ENCODE measurements at regions not wholly inside any gene's neighbourhood (a gene's known extent, or its start where the extent isn't known, plus 50 kb on each side); places are given as distances from the start of the nearest gene placed in this dataset.

DNA sequence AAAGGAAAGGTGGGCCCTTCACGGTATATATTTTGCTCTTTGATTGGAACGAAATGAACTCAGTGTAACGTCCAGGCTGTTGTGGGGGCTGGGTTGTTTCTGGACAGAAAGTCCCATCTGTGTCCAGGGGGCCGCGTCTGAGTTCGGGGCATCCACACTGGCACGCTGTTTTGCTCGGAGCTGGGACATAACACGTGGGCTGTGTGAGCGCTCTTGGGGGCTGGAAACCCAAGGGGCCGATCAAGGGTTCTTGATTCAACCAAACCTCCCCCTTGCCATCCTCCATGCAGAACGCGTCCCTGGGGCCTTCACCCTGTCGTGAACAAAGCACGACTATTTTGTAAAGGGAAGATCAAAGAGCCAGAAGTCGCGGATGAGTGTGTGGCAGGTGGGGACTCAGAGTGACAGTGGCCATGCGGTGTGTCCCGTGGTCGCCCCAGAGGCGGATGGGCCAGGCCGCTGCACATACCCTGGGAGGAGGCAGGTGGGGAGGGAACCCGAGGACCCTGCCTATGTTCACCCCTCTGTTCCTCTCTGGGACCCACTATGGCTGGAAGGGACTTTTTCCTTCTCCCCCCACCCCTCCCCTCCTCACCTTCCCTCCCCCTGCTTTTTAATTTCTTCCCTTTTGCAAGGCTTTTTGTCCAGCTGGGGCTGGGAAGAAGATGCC lies 387.2 kb downstream of the SEC14L1 start:
- no peak for DNase-seq (ENCODE audit: low spot score)
- TF ChIP-seq FOXA2 (IDR thresholded peaks at IDR 0.05) (no peak), HNF4G (IDR thresholded peaks at IDR 0.05) (no peak), EGR1 (IDR thresholded peaks at IDR 0.05; ENCODE audit: low read depth in 2 of 2) (no peak), NR2F2 (IDR thresholded peaks at IDR 0.05) (no peak)
- TF ChIP-seq, protein P1, sequence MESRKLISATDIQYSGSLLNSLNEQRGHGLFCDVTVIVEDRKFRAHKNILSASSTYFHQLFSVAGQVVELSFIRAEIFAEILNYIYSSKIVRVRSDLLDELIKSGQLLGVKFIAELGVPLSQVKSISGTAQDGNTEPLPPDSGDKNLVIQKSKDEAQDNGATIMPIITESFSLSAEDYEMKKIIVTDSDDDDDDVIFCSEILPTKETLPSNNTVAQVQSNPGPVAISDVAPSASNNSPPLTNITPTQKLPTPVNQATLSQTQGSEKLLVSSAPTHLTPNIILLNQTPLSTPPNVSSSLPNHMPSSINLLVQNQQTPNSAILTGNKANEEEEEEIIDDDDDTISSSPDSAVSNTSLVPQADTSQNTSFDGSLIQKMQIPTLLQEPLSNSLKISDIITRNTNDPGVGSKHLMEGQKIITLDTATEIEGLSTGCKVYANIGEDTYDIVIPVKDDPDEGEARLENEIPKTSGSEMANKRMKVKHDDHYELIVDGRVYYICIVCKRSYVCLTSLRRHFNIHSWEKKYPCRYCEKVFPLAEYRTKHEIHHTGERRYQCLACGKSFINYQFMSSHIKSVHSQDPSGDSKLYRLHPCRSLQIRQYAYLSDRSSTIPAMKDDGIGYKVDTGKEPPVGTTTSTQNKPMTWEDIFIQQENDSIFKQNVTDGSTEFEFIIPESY (IDR thresholded peaks at IDR 0.05) = no peak
- 67% methylated on average over 23 of the region's 23 CpGs for WGBS
- Histone ChIP-seq H3K27me3 (ENCODE audit: control insufficient read depth in 4 of 4, insufficient read depth in 4 of 4, low read length in 3 of 4) (peaks cover 0 to 8% (median 1%) of the 10 kb centered on the region in 4 donors), H3K4me1 (ENCODE audit: control insufficient read depth in 4 of 4, insufficient read depth in 4 of 4, low read length in 3 of 4) (peaks cover 0 to 4% (median 0%) of the 10 kb centered on the region in 4 donors), H3K4me3 (ENCODE audit: low read depth in 1 of 3, low read length in 3 of 3) (no peak overlapping the region), H3K9ac (ENCODE audit: low read depth in 1 of 2, low read length in 2 of 2) (no peak overlapping the region), H3K27ac (ENCODE audit: low read depth in 1 of 2, low read length in 2 of 2) (no peak overlapping the region), H3K9me3 (ENCODE audit: control insufficient read depth in 4 of 4, low read length in 3 of 4) (no peaks in the 10 kb centered on the region), H3K36me3 (ENCODE audit: control insufficient read depth in 4 of 4, insufficient read depth in 3 of 4, low read depth in 1 of 4, low read length in 3 of 4) (no peaks in the 10 kb centered on the region)

DNA sequence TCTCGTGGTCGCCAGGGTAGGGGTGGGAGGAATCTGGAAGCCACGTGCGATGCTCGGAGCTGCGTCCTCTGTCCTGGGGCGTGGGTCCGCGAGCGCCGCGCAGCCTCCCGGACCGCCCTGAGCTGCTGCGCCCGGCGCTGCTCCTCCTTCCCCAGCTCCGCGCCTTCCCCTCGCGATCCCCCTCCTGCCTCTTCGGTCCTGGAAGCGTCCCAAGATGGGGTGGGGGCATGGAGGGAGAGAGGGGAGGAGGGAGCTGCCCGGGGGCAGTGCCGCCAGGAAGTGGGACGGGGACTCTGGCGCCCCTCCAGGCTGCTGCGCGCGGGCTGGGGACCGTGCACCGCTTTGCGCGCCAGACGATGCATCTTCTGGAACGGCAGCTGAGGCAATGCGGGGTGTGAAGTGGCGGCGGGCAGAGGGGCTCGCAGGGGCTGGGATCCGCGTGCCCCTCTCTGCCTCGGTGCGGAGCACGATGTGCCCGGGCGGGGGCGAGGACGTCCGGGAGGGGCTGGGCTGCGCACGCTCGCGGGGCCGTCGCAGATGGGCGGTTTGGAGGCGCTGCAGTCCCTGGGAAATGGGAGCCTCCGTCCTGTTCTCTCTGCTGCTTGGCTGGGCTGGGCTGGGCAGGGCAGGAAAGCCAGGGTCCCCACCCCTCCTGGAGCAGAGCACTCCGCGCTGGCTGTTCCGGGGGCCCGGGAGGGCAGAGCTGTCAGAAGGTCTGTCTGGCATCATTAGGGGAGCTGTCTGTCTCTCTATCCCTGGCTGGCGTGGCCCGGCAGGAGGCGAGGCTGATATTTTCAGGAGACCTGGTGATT lies 388.0 kb downstream of the SEC14L1 start:
- DNase-seq (ENCODE audit: low spot score) = no peak

More for the DNA sequence above, 388.0 kb downstream of the SEC14L1 start:
- Histone ChIP-seq H3K36me3 (ENCODE audit: control insufficient read depth in 4 of 4, insufficient read depth in 3 of 4, low read depth in 1 of 4, low read length in 3 of 4) (no peaks in the 10 kb centered on the region), H3K9me3 (ENCODE audit: control insufficient read depth in 4 of 4, low read length in 3 of 4) (no peaks in the 10 kb centered on the region), H3K4me1 (ENCODE audit: control insufficient read depth in 4 of 4, insufficient read depth in 4 of 4, low read length in 3 of 4) (peaks cover 0 to 4% (median 0%) of the 10 kb centered on the region in 4 donors), H3K4me3 (ENCODE audit: low read depth in 1 of 3, low read length in 3 of 3) (no peak overlapping the region), H3K27me3 (ENCODE audit: control insufficient read depth in 4 of 4, insufficient read depth in 4 of 4, low read length in 3 of 4) (peaks cover 0 to 8% (median 1%) of the 10 kb centered on the region in 4 donors), H3K27ac (ENCODE audit: low read depth in 1 of 2, low read length in 2 of 2) (no peak overlapping the region), H3K9ac (ENCODE audit: low read depth in 1 of 2, low read length in 2 of 2) (no peak overlapping the region)
- 2% methylated on average over 66 of the region's 66 CpGs for WGBS
- TF ChIP-seq SP1 (IDR thresholded peaks at IDR 0.05) = no peak
- TF ChIP-seq YY1 (IDR thresholded peaks at IDR 0.05) = no peak
- no peak for TF ChIP-seq FOXA2 (IDR thresholded peaks at IDR 0.05)
- TF ChIP-seq FOXA1 (IDR thresholded peaks at IDR 0.05) = no peak
- TF ChIP-seq, protein P1 (IDR thresholded peaks at IDR 0.05) = no peak
- TF ChIP-seq, protein P2, sequence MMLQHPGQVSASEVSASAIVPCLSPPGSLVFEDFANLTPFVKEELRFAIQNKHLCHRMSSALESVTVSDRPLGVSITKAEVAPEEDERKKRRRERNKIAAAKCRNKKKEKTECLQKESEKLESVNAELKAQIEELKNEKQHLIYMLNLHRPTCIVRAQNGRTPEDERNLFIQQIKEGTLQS (IDR thresholded peaks at IDR 0.05) = no peak
- TF ChIP-seq, protein P3, sequence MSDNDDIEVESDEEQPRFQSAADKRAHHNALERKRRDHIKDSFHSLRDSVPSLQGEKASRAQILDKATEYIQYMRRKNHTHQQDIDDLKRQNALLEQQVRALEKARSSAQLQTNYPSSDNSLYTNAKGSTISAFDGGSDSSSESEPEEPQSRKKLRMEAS (IDR thresholded peaks at IDR 0.05) = no peak
- TF ChIP-seq, protein P4, sequence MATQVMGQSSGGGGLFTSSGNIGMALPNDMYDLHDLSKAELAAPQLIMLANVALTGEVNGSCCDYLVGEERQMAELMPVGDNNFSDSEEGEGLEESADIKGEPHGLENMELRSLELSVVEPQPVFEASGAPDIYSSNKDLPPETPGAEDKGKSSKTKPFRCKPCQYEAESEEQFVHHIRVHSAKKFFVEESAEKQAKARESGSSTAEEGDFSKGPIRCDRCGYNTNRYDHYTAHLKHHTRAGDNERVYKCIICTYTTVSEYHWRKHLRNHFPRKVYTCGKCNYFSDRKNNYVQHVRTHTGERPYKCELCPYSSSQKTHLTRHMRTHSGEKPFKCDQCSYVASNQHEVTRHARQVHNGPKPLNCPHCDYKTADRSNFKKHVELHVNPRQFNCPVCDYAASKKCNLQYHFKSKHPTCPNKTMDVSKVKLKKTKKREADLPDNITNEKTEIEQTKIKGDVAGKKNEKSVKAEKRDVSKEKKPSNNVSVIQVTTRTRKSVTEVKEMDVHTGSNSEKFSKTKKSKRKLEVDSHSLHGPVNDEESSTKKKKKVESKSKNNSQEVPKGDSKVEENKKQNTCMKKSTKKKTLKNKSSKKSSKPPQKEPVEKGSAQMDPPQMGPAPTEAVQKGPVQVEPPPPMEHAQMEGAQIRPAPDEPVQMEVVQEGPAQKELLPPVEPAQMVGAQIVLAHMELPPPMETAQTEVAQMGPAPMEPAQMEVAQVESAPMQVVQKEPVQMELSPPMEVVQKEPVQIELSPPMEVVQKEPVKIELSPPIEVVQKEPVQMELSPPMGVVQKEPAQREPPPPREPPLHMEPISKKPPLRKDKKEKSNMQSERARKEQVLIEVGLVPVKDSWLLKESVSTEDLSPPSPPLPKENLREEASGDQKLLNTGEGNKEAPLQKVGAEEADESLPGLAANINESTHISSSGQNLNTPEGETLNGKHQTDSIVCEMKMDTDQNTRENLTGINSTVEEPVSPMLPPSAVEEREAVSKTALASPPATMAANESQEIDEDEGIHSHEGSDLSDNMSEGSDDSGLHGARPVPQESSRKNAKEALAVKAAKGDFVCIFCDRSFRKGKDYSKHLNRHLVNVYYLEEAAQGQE (IDR thresholded peaks at IDR 0.05) = no peak
- TF ChIP-seq TAF1 (conservative IDR thresholded peaks at IDR 0.05) = no peak
- no peak for TF ChIP-seq EGR1 (IDR thresholded peaks at IDR 0.05; ENCODE audit: low read depth in 2 of 2)
- TF ChIP-seq JUND (IDR thresholded peaks at IDR 0.05) = no peak
- no peak for TF ChIP-seq HNF4G (IDR thresholded peaks at IDR 0.05)

All from liver (tissue), 7 donors.